Limb (tissue), 2 donors: ENCODE measurements at regions not wholly inside any gene's neighbourhood (a gene's known extent, or its start where the extent isn't known, plus 50 kb on each side); places are given as distances from the start of the nearest gene placed in this dataset.
"Not testable (repeated sequence)": the region's sequence is repeated elsewhere in the genome, so short reads cannot be mapped to it uniquely, and the experiment has no call there.

Source experiments
- DNase-seq, 2 donors: peaks; one replicate each; pipeline ENCODE4 v3.0.0-alpha.2; 2016; ENCODE audit errors: extremely low spot score in 2 of 2

- no peak for DNase-seq
Measured at GRCh38 chr3:61443886-61444285, 117.5 kb upstream of the PTPRG start.

GRCh38 chr3:61444782-61445181 is 116.6 kb upstream of the PTPRG start:
- no peak for DNase-seq

- DNase-seq = no peak
Measured at GRCh38 chr3:61445924-61446323, 115.4 kb upstream of the PTPRG start.

GRCh38 chr3:61446341-61446740 is 115.0 kb upstream of the PTPRG start:
- DNase-seq = no peak

DNA sequence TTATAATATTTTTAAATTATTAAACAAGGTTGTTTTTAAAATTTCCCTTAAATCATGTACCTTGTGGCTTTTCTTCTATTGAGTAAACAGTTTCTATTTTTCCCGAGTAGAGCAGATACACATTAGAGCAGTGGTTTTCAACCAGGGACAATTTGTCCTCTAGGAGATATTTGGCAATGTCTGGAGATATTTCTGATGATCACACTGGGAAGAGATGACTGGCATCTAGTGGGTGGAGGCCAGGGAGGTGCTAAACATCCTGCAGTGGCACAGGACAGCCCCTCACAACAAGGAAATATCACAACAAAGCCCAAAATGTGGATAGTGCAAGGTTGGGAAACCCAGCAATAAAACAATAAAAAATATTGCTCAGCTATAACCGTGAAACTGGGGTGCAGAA is 113.0 kb upstream of the PTPRG start:
- DNase-seq = no peak

- DNase-seq = no peak
Measured at GRCh38 chr3:61449327-61450040, 111.9 kb upstream of the PTPRG start.

- no peak for DNase-seq
Measured at GRCh38 chr3:61450866-61451265, 110.5 kb upstream of the PTPRG start.

DNA sequence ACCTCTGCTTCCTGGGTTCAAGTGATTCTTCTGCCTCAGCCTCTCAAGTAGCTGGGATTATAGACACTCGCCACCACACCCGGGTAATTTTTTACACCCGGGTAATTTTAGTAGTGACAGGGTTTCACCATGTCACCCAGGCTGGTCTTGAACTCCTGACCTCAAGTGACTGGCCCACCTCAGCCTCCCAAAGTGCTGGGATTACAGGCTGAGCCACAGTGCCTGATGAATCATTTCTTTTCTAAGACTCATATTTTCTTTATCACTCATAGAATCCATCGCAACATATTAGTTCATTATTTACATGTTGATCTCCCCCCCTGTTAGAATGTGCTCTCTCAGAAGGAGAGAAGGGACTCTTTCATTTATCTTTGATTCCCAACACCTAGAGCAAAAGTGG is 109.5 kb upstream of the PTPRG start:
- DNase-seq = no peak

- DNase-seq = no peak
Measured at GRCh38 chr3:61452535-61453090, 108.8 kb upstream of the PTPRG start.

- DNase-seq = no peak
Measured at GRCh38 chr3:61454006-61454585, 107.3 kb upstream of the PTPRG start.

GRCh38 chr3:61454801-61455200 is 106.6 kb upstream of the PTPRG start:
- DNase-seq = no peak

GRCh38 chr3:61460636-61461035 is 100.7 kb upstream of the PTPRG start:
- DNase-seq = no peak

DNA sequence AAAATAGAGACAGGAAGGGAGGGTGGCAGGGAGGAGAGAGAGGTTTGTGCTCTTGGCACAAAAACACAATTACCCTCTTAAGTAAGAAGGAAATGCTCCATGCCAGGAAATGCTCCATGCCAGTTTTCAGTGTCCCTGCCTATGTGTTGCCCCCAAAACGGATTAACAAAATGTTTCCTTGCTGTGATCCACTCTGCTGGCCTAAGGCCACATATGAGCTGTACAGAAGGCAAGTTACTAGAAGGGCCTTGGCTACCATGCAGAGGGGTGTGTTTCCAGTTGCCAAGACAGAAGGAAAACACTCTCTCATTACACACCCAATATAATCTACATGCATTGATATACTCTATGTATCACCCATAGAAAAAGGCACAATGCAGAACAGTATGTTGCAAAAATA is 98.2 kb upstream of the PTPRG start:
- no peak for DNase-seq

GRCh38 chr3:61464518-61465140 is 96.7 kb upstream of the PTPRG start:
- no peak for DNase-seq

GRCh38 chr3:61466357-61466756 is 95.0 kb upstream of the PTPRG start:
- DNase-seq = no peak

GRCh38 chr3:61483997-61484396 is 77.4 kb upstream of the PTPRG start:
- no peak for DNase-seq

DNA sequence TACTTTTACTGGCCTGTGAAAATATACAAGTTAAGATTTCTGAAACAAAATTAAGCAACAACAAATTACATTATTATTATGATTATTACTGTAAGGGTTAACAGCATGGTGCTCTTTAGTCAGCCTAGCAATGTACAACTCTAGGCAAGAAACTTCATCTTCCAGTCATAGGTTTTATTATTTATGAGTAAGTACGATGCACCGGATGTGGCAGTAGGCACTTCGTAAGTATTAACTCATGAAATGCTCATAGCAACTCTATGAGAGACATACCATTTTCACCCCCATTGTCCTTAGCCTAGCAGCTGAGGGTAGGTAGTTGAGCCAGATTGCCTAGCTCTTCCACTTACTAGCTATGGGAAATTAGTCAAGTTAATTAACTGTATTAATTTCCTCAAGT is 68.0 kb upstream of the PTPRG start:
- DNase-seq = no peak

DNA sequence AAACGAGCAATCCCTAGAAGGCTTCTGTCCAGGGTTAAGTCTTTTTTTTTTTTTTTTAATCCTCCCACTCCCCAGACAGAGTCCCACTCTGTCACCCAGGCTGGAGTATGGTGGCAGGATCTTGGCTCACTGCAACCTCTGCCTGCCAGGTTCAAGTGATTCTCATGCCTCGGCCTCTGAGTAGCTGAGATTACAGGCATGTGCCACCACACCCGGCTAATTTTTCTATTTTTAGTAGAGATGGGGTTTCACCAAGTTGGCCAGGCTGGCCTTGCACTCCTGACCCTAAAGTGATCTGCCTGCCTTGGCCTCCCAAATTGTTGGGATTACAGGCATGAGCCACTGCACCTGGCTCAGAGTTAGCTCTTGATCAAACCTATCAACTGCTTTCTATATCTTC is 67.1 kb upstream of the PTPRG start:
- DNase-seq = not testable (repeated sequence)

DNA sequence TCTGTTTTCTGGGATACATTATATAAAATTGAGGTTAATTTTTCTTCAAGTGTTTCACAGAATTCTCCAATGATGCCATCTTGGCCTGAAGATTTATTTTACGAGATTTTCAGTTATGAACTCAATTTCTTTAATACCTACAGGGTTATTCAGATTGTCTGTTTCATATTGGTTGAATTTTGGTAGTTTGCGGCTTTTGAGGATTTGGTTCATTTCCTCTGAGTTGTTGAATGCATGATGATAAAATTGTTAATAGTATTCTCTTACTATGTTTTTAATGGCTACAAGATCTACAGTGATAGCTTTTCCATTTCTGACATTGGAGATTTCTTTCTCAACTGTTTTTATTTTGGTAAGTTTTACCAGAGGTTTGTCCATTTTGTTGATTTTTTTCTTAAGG is 63.9 kb upstream of the PTPRG start:
- DNase-seq = no peak

GRCh38 chr3:61505197-61505596 is 56.2 kb upstream of the PTPRG start:
- no peak for DNase-seq

GRCh38 chr3:61507946-61508345 is 53.4 kb upstream of the PTPRG start:
- DNase-seq = no peak
